HepG2 (cell line): ENCODE measurements at regions not wholly inside any gene's neighbourhood (a gene's known extent, or its start where the extent isn't known, plus 50 kb on each side); places are given as distances from the start of the nearest gene placed in this dataset.

Experiments used
- ATAC-seq: fragments of 200-7000 bp; cut with Tn5 transposase; 3 replicates; pipeline ENCODE4 v1.9.1; 2020; ENCODE audit warnings: mild to moderate bottlenecking, moderate library complexity
- BruUV-seq: library from RNA; stranded (reverse); fragments of 400-500 nt; replicated peaks from 2 replicates; lab custom pipeline; 2021; lab: Mats Ljungman, UMichigan
- CTCF ChIA-PET: fragments of 300-600 bp; formaldehyde crosslinking; extraction: SDS; loops from one replicate; lab custom pipeline; 2021; ENCODE audit warnings: low total read pairs, inconsistent platforms, low intra/inter-chr PET ratio; lab: Yijun Ruan, JAX
- POLR2A ChIA-PET: fragments of 350-600 bp; sonication (Branson Sonifier 250); formaldehyde crosslinking; loops from one replicate; lab custom pipeline; 2020; ENCODE audit warnings: antibody characterized with exemption, inconsistent platforms; lab: Yijun Ruan, JAX
- DNase-seq: peaks from one replicate; pipeline ENCODE4 v3.0.0-alpha.2; 2015; ENCODE audit warnings: low spot score
- FAIRE-seq: peaks from 3 replicates; lab custom pipeline; 2011; peaks lifted over from hg19 to GRCh38; lab: Jason Lieb, UNC
- H2AFZ ChIP-seq: one replicate; pipeline ENCODE4 v1.6.1; 2011; ENCODE audit warnings: low read length, inconsistent platforms
- H3K27ac ChIP-seq: fragments of 300-600 bp; 3 replicates; pipeline ENCODE4 v1.8.0; 2011; ENCODE audit warnings: mixed run types, mild to moderate bottlenecking, mixed read lengths, low read length, inconsistent platforms; ENCODE audit not compliant: insufficient read depth; ENCODE audit errors: extremely low read length
- H3K27me3 ChIP-seq, 2 experiments: fragments of 200-600 bp in 1 of 2; 2 replicates in 1 of 2; 3 replicates in 1 of 2; pipeline versions ENCODE4 v1.6.0 to v1.8.0; 2011; ENCODE audit warnings: low read length in 2 of 2, mild to moderate bottlenecking in 2 of 2, moderate library complexity in 2 of 2, inconsistent platforms in 1 of 2; ENCODE audit not compliant: insufficient read depth in 2 of 2, control insufficient read depth in 1 of 2
- H3K36me3 ChIP-seq, 2 experiments: fragments of 200-600 bp in 1 of 2; replicated peaks in 1 of 2; 2 replicates in 1 of 2; 3 replicates in 1 of 2; pipeline versions ENCODE4 v1.5.1 to v1.8.0; 2011; ENCODE audit warnings: low read length in 2 of 2, inconsistent platforms in 1 of 2; ENCODE audit not compliant: insufficient read depth in 2 of 2, control insufficient read depth in 1 of 2
- H3K4me1 ChIP-seq: 2 replicates; pipeline ENCODE4 v1.5.1; 2012; ENCODE audit warnings: low read length, inconsistent platforms; ENCODE audit not compliant: insufficient read depth
- H3K4me2 ChIP-seq: 2 replicates; pipeline ENCODE4 v1.6.0; 2011; ENCODE audit warnings: low read depth, low read length, inconsistent platforms
- H3K4me3 ChIP-seq, 3 experiments: fragments of 200-600 bp in 1 of 3; sonication (generic), shearing (Covaris generic) in 1 of 3; replicated peaks in 1 of 3; 2 replicates each; pipeline ENCODE4 v1.5.1; 2011 to 2016; ENCODE audit warnings: low read length in 3 of 3, inconsistent platforms in 2 of 3, low read depth in 2 of 3, mild to moderate bottlenecking in 2 of 3, control low read depth in 1 of 3, mixed read lengths in 1 of 3; ENCODE audit not compliant: insufficient read depth in 1 of 3
- H3K79me2 ChIP-seq: one replicate; pipeline ENCODE4 v1.6.1; 2011; ENCODE audit warnings: low read length, inconsistent platforms; ENCODE audit not compliant: insufficient read depth
- H3K9ac ChIP-seq: 2 replicates; pipeline ENCODE4 v1.6.0; 2011; ENCODE audit warnings: mild to moderate bottlenecking, low read depth, low read length, inconsistent platforms; ENCODE audit not compliant: insufficient read depth
- H3K9me3 ChIP-seq: 2 replicates; pipeline ENCODE4 v1.5.1; 2012; ENCODE audit warnings: mild to moderate bottlenecking, low read length
- H4K20me1 ChIP-seq: 2 replicates; pipeline ENCODE4 v1.6.0; 2011; ENCODE audit warnings: inconsistent platforms, mild to moderate bottlenecking, low read length, moderate library complexity; ENCODE audit not compliant: insufficient read depth
- BRCA1 ChIP-seq: sonication (generic); formaldehyde crosslinking; IDR thresholded peaks from 2 replicates; pipeline ENCODE4 v1.4.0; 2020; ENCODE audit warnings: missing genetic modification reagents
- ELF3 ChIP-seq: IDR thresholded peaks from 2 replicates; pipeline ENCODE4 v1.6.1; 2016; ENCODE audit warnings: missing genetic modification reagents, missing compliant biosample characterization
- GABPB1 ChIP-seq: IDR thresholded peaks from 2 replicates; pipeline ENCODE4 v1.6.1; 2016; ENCODE audit warnings: mild to moderate bottlenecking, missing genetic modification reagents, moderate library complexity, missing compliant biosample characterization
- HIVEP1 ChIP-seq: sonication (generic); formaldehyde crosslinking; IDR thresholded peaks from 2 replicates; pipeline ENCODE4 v1.4.0; 2020; ENCODE audit warnings: mild to moderate bottlenecking, missing genetic modification reagents
- JDP2 ChIP-seq: sonication (generic); formaldehyde crosslinking; IDR thresholded peaks from 2 replicates; pipeline ENCODE4 v1.8.1; 2022; ENCODE audit warnings: missing genetic modification reagents, borderline replicate concordance
- MAFK ChIP-seq, 2 experiments: IDR thresholded peaks in 1 of 2; conservative IDR thresholded peaks in 1 of 2; 2 replicates each; pipeline ENCODE4 v1.6.1; 2011; ENCODE audit warnings: improper control_type of control experiment in 2 of 2, low read length in 2 of 2
- MED1 ChIP-seq: sonication (generic); formaldehyde crosslinking; IDR thresholded peaks from 2 replicates; pipeline ENCODE4 v1.4.0; 2020; ENCODE audit warnings: missing genetic modification reagents
- MTF1 ChIP-seq: sonication (generic); formaldehyde crosslinking; IDR thresholded peaks from 2 replicates; pipeline ENCODE4 v1.5.0; 2020; ENCODE audit warnings: missing genetic modification reagents
- NBN ChIP-seq: fragments of 450-650 bp; conservative IDR thresholded peaks from 2 replicates; pipeline ENCODE4 v1.6.1; 2017
- NCOA5 ChIP-seq: sonication (generic); formaldehyde crosslinking; IDR thresholded peaks from 2 replicates; pipeline ENCODE4 v1.4.0; 2020; ENCODE audit warnings: missing genetic modification reagents
- NCOR1 ChIP-seq: fragments of 200-600 bp; sonication (generic); IDR thresholded peaks from 2 replicates; pipeline ENCODE4 v1.7.0; 2017; ENCODE audit warnings: antibody characterized with exemption, low read length, borderline replicate concordance
- RAD21 ChIP-seq: fragments of 450-650 bp; formaldehyde crosslinking; IDR thresholded peaks from 2 replicates; pipeline ENCODE4 v1.5.0; 2020; ENCODE audit warnings: mild to moderate bottlenecking
- SAP130 ChIP-seq: IDR thresholded peaks from 2 replicates; pipeline ENCODE4 v1.6.1; 2016; ENCODE audit warnings: low read depth
- SMC3 ChIP-seq: IDR thresholded peaks from 2 replicates; pipeline ENCODE4 v1.6.1; 2011; ENCODE audit warnings: low read length, improper control_type of control experiment
- STAG1 ChIP-seq: sonication (generic); formaldehyde crosslinking; IDR thresholded peaks from 2 replicates; pipeline ENCODE4 v1.4.0; 2020; ENCODE audit warnings: missing genetic modification reagents
- ZNF318 ChIP-seq: sonication (generic); formaldehyde crosslinking; IDR thresholded peaks from 2 replicates; pipeline ENCODE4 v1.4.0; 2020; ENCODE audit warnings: mild to moderate bottlenecking, missing genetic modification reagents
- ZNF747 ChIP-seq: sonication (generic); formaldehyde crosslinking; IDR thresholded peaks from 2 replicates; pipeline ENCODE4 v1.8.1; 2023; ENCODE audit warnings: missing genetic modification reagents, mild to moderate bottlenecking, borderline replicate concordance
- WGBS: methylation state at CpG from one replicate; pipeline ENCODE4 v1.1.6; 2017; ENCODE audit warnings: low lambda C conversion rate; 5-methylcytosine and 5-hydroxymethylcytosine counted together
- in situ Hi-C: cut with HindIII; loops from 2 replicates; pipeline ENCODE4 v1.10.0; 2017; ENCODE audit warnings: low pct_unique_long_range_greater_than_20kb; ENCODE audit not compliant: extremely low pct_ligation_motif_present
- intact Hi-C: fragments of 100-400 bp; cut with micrococcal nuclease; formaldehyde crosslinking; loops from one replicate; pipeline ENCODE4 v1.10.0; 2022; ENCODE audit not compliant: unreplicated experiment

GRCh38 chr16:48687421-48688038 lies 77.5 kb upstream of the N4BP1 start:
- no peaks in the 10 kb centered on the region for H3K79me2 ChIP-seq
- DNase-seq (peak; percentile 84), ATAC-seq (peak; percentile 100), FAIRE-seq (peak; percentile 97)
- ChIA-PET CTCF (interaction anchor here (0.8 to 3.7 kb wide), 3 partner anchors 496 to 664 kb away, joined by 4 to 40 read pairs (median 4); no protein-coding TSS in a partner anchor), POLR2A (no interaction called here)
- H3K4me2 ChIP-seq: no peak overlapping the region
- H3K9ac ChIP-seq: no peak overlapping the region
- H3K36me3 ChIP-seq: no peaks in the 10 kb centered on the region
- no peaks in the 10 kb centered on the region for H3K9me3 ChIP-seq
- no TSS peak for BruUV-seq
- H4K20me1 ChIP-seq: no peaks in the 10 kb centered on the region
- 0 out of 2 replicates have a peak, but pooled peaks cover 6% of the 10 kb centered on the region for H3K4me1 ChIP-seq
- under 1% methylated on average over 9 of the region's 9 CpGs for WGBS
- H3K27me3 ChIP-seq: no peaks in the 10 kb centered on the region; a peak in 1 of 5 replicates
- H3K27ac ChIP-seq: no peak overlapping the region
- in situ Hi-C loops (no loop called here), intact Hi-C loops (loop anchor here (1.0 to 5.0 kb wide), 3 partner anchors 313 to 663 kb away; no protein-coding TSS in a partner anchor)
- H3K4me3 ChIP-seq: no peak overlapping the region
- H2AFZ ChIP-seq: no peak overlapping the region
- TF ChIP-seq MTF1 (CRISPR knock-in tag) (peak; percentile 79; the same call in 1 of the 2 replicates), RAD21 (peak; percentile 41; the same call in 1 of the 2 replicates), SMC3 (peak; percentile 58), NCOA5 (CRISPR knock-in tag) (no peak), NBN (no peak), NCOR1 (no peak), HIVEP1 (CRISPR knock-in tag) (no peak), GABPB1 (peak; percentile 16; the same call in 1 of the 2 replicates), BRCA1 (no peak), MED1 (CRISPR knock-in tag) (0 out of 2 replicates have a peak, but pooled peaks have one; percentile 29), ELF3 (CRISPR knock-in tag) (0 out of 2 replicates have a peak, but pooled peaks have one; percentile 29), ZNF747 (CRISPR knock-in tag) (no peak), ZNF318 (no peak), STAG1 (CRISPR knock-in tag) (peak; percentile 88), MAFK (conservative IDR thresholded peaks at IDR 0.05 in 1 of 2, IDR thresholded peaks at IDR 0.05 in 1 of 2; ENCODE audit: low read length in 2 of 2) (no peak), SAP130 (CRISPR knock-in tag) (0 out of 2 replicates have a peak, but pooled peaks have one; percentile 15), JDP2 (no peak)
